ENCODE measurements at regions not wholly inside any gene's neighbourhood (a gene's known extent, or its start where the extent isn't known, plus 50 kb on each side); places are given as distances from the start of the nearest gene placed in this dataset.

DNA sequence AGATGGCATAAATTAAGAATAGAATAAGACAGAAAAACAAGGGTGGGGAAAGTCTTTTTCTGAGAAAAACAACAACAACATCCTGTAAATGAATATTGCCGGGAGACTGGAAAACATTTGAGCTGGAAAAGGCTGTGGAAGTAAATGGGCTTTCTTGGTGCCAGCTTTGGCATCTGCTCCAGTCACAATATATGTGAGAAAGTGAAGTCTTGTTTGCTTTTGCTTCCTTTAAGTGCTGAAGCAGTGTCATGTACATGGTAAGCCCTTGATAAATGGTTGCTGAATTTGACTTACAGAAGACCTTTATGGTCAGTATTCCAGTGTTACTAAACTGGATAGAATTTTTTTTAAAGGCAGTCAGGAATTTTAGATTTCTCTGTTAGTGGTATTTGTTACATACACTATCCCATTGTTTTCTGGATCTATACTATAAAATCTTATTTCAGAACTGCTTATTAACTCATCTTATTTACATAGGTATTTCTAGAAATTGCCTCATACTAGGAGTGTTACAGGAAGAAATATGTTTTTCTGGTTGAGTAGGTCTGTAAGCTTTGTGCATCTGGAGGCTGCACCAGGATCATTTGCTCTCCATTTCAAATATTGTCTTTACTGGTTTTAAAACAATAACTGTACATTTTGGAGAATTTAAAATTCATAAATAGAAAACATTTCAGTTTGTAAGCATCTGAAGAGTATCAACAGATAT is 201.7 kb upstream of the FOXP2 start:
- DNase-seq (ENCODE audit: low read depth) = no peak
- Histone ChIP-seq H3K4me3 (ENCODE audit: low read depth, low read length) (no peak overlapping the region), H3K36me3 (ENCODE audit: control insufficient read depth, insufficient read depth, low read length) (no peaks in the 10 kb centered on the region), H3K27me3 (ENCODE audit: control insufficient read depth, insufficient read depth, low read length) (no peaks in the 10 kb centered on the region)
- TF ChIP-seq, protein P1, sequence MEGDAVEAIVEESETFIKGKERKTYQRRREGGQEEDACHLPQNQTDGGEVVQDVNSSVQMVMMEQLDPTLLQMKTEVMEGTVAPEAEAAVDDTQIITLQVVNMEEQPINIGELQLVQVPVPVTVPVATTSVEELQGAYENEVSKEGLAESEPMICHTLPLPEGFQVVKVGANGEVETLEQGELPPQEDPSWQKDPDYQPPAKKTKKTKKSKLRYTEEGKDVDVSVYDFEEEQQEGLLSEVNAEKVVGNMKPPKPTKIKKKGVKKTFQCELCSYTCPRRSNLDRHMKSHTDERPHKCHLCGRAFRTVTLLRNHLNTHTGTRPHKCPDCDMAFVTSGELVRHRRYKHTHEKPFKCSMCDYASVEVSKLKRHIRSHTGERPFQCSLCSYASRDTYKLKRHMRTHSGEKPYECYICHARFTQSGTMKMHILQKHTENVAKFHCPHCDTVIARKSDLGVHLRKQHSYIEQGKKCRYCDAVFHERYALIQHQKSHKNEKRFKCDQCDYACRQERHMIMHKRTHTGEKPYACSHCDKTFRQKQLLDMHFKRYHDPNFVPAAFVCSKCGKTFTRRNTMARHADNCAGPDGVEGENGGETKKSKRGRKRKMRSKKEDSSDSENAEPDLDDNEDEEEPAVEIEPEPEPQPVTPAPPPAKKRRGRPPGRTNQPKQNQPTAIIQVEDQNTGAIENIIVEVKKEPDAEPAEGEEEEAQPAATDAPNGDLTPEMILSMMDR (IDR thresholded peaks at IDR 0.05; ENCODE audit: insufficient read depth, low read length, poor library complexity, severe bottlenecking) = no peak

- Histone ChIP-seq H3K36me3 (ENCODE audit: control insufficient read depth, insufficient read depth, low read length) (no peaks in the 10 kb centered on the region), H3K4me3 (ENCODE audit: low read depth, low read length) (no peak overlapping the region), H3K27me3 (ENCODE audit: control insufficient read depth, insufficient read depth, low read length) (no peaks in the 10 kb centered on the region)
- DNase-seq (ENCODE audit: low read depth) = no peak
- TF ChIP-seq, protein P1 (IDR thresholded peaks at IDR 0.05; ENCODE audit: insufficient read depth, low read length, poor library complexity, severe bottlenecking) = no peak
Measured at GRCh38 chr7:114209968-114210367, 204.6 kb upstream of the FOXP2 start.

DNA sequence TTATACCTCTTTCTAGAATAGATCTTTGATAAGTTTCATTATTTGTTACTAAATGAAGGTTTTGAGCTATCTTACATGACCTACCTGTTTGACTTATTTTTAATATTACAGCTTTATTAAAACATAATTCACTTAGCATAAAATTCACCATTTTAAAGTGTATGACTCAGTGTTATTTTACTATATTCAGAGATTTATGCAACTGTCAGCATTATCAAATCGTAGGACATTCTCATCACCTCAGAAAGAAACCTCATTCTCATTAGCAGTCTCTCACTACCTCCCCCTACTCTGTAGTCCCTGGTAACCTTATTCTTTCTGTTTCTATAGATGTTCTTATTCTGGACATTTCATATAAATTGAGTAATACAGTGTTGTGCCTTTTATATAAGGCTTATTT is 207.9 kb upstream of the FOXP2 start:
- no peak for DNase-seq (ENCODE audit: low read depth)
- Histone ChIP-seq H3K36me3 (ENCODE audit: control insufficient read depth, insufficient read depth, low read length) (no peaks in the 10 kb centered on the region), H3K4me3 (ENCODE audit: low read depth, low read length) (no peak overlapping the region), H3K27me3 (ENCODE audit: control insufficient read depth, insufficient read depth, low read length) (no peaks in the 10 kb centered on the region)
- TF ChIP-seq, protein P1 (IDR thresholded peaks at IDR 0.05; ENCODE audit: insufficient read depth, low read length, poor library complexity, severe bottlenecking) = no peak

DNA sequence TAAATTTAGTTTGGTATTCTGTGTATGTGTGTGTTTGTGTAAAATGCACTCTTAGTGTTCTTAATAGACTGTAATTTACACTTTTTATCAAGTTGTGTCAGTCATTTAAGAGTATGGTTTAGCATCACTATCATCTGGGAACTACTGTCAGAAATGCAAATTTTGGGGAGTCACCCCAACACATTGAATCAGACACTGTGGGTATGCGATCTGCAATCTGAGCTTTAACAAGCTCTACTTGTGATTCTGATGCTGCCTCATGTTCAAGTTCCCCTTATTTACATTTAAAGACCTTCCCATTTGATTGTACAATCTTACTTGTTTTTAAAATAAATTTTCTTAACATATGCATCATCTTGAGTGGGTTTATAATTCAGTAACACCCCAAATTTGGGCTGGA is 218.1 kb upstream of the FOXP2 start:
- Histone ChIP-seq H3K4me3 (ENCODE audit: low read depth, low read length) (no peak overlapping the region), H3K27me3 (ENCODE audit: control insufficient read depth, insufficient read depth, low read length) (no peaks in the 10 kb centered on the region), H3K36me3 (ENCODE audit: control insufficient read depth, insufficient read depth, low read length) (no peaks in the 10 kb centered on the region)
- TF ChIP-seq, protein P1 (IDR thresholded peaks at IDR 0.05; ENCODE audit: insufficient read depth, low read length, poor library complexity, severe bottlenecking) = no peak
- DNase-seq (ENCODE audit: low read depth) = no peak

GRCh38 chr7:114190387-114190786 is 224.2 kb upstream of the FOXP2 start:
- Histone ChIP-seq H3K27me3 (ENCODE audit: control insufficient read depth, insufficient read depth, low read length) (no peaks in the 10 kb centered on the region), H3K36me3 (ENCODE audit: control insufficient read depth, insufficient read depth, low read length) (no peaks in the 10 kb centered on the region), H3K4me3 (ENCODE audit: low read depth, low read length) (no peak overlapping the region)
- TF ChIP-seq, protein P1 (IDR thresholded peaks at IDR 0.05; ENCODE audit: insufficient read depth, low read length, poor library complexity, severe bottlenecking) = no peak
- no peak for DNase-seq (ENCODE audit: low read depth)
